ENCODE measurements at regions not wholly inside any gene's neighbourhood (a gene's known extent, or its start where the extent isn't known, plus 50 kb on each side); places are given as distances from the start of the nearest gene placed in this dataset.

GRCh38 chr2:217327953-217328621, 468.2 kb upstream of the TNP1 start:
- TF ChIP-seq CTCF (IDR thresholded peaks at IDR 0.05) (no peak), POLR2A (IDR thresholded peaks at IDR 0.05) (no peak)
